ENCODE measurements at regions not wholly inside any gene's neighbourhood (a gene's known extent, or its start where the extent isn't known, plus 50 kb on each side); places are given as distances from the start of the nearest gene placed in this dataset.

DNA sequence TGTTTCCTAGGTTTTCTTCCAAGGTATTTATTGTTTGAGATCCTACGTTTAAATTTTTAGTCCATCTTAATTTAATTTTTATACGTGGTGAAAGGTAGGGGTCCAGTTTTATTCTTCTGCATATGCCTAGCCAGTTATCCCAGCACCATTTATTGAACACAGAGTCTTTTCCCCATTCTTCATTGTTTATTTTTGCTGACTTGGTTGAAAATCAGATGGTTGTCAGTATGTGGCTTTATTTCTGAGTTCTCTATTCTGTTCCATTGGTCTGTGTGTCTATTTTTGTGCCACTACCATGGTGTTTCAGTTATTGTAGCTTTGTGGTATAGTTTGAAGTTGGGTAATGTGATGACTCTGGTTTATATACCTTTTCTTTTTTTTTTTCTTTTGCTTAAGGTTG is 753.0 kb upstream of the GOT2 start:
- TF ChIP-seq CTCF (conservative IDR thresholded peaks at IDR 0.05) (no peak), EZH2 (IDR thresholded peaks at IDR 0.05; ENCODE audit: low read depth) (no peak)

Measured in PC-9 (cell line).